GM21786 (cell line): ENCODE measurements at regions not wholly inside any gene's neighbourhood (a gene's known extent, or its start where the extent isn't known, plus 50 kb on each side); places are given as distances from the start of the nearest gene placed in this dataset.

Experiments used
- ATAC-seq: cut with Tn5 transposase; IDR thresholded peaks from one replicate; pipeline ENCODE4 v1.9.1; 2021; ENCODE audit not compliant: unreplicated experiment

GRCh38 chr1:208413006-208413405 lies 168.8 kb upstream of the PLXNA2 start:
- no peak for ATAC-seq

- ATAC-seq = no peak
Observed at GRCh38 chr1:208418667-208419066, 174.5 kb upstream of the PLXNA2 start.

GRCh38 chr1:208419746-208420420 lies 175.7 kb upstream of the PLXNA2 start:
- no peak for ATAC-seq

GRCh38 chr1:208420696-208421095 lies 176.5 kb upstream of the PLXNA2 start:
- ATAC-seq = no peak

- no peak for ATAC-seq
Observed at GRCh38 chr1:208421486-208421885, 177.3 kb upstream of the PLXNA2 start.

- ATAC-seq = no peak
Observed at GRCh38 chr1:208423526-208423925, 179.3 kb upstream of the PLXNA2 start.

- ATAC-seq = no peak
Observed at GRCh38 chr1:208425096-208425495, 180.9 kb upstream of the PLXNA2 start.

GRCh38 chr1:208430220-208430619 lies 186.0 kb upstream of the PLXNA2 start:
- ATAC-seq = no peak

GRCh38 chr1:208431721-208432120 lies 187.5 kb upstream of the PLXNA2 start:
- ATAC-seq = no peak

GRCh38 chr1:208432346-208432745 lies 188.2 kb upstream of the PLXNA2 start:
- no peak for ATAC-seq

GRCh38 chr1:208433086-208433485 lies 188.9 kb upstream of the PLXNA2 start:
- no peak for ATAC-seq

- ATAC-seq = no peak
Observed at GRCh38 chr1:208433971-208434370, 189.8 kb upstream of the PLXNA2 start.

- ATAC-seq = no peak
Observed at GRCh38 chr1:208437401-208437800, 193.2 kb upstream of the PLXNA2 start.

- ATAC-seq = no peak
Observed at GRCh38 chr1:208438112-208438699, 194.0 kb upstream of the PLXNA2 start.

- ATAC-seq = no peak
Observed at GRCh38 chr1:208445758-208446203, 201.6 kb upstream of the PLXNA2 start.

GRCh38 chr1:208446271-208446691 lies 202.1 kb upstream of the PLXNA2 start:
- no peak for ATAC-seq

- no peak for ATAC-seq
Observed at GRCh38 chr1:208448425-208448824, 204.2 kb upstream of the PLXNA2 start.

- no peak for ATAC-seq
Observed at GRCh38 chr1:208449951-208450350, 205.8 kb upstream of the PLXNA2 start.

- ATAC-seq = no peak
Observed at GRCh38 chr1:208450958-208451357, 206.8 kb upstream of the PLXNA2 start.

GRCh38 chr1:208455821-208456220 lies 211.6 kb upstream of the PLXNA2 start:
- ATAC-seq = no peak

GRCh38 chr1:208456487-208456886 lies 212.3 kb upstream of the PLXNA2 start:
- ATAC-seq = no peak

GRCh38 chr1:208460823-208461222 lies 216.6 kb upstream of the PLXNA2 start:
- ATAC-seq = no peak

- ATAC-seq = no peak
Observed at GRCh38 chr1:208461680-208462079, 217.5 kb upstream of the PLXNA2 start.
